ENCODE measurements at regions not wholly inside any gene's neighbourhood (a gene's known extent, or its start where the extent isn't known, plus 50 kb on each side); places are given as distances from the start of the nearest gene placed in this dataset.
"Not testable (repeated sequence)": the region's sequence is repeated elsewhere in the genome, so short reads cannot be mapped to it uniquely, and the experiment has no call there.

- no peak overlapping the region for H3K4me3 ChIP-seq (ENCODE audit: low read depth, low read length)
- H3K27me3 ChIP-seq, result no peaks in the 10 kb centered on the region; the same call in 1 of the 2 replicates
- no peak for TF ChIP-seq CTCF (IDR thresholded peaks at IDR 0.05; ENCODE audit: low read depth, low read length)
- no peaks in the 10 kb centered on the region for H3K4me1 ChIP-seq
- H3K9me3 ChIP-seq, result no peaks in the 10 kb centered on the region; the same call in 1 of the 2 replicates
- DNase-seq, result no peak
- no peaks in the 10 kb centered on the region for H3K36me3 ChIP-seq
These were observed 262.5 kb downstream of the GJA1 start for GRCh38 chr6:121697921-121698320.

- no peak for TF ChIP-seq CTCF (IDR thresholded peaks at IDR 0.05; ENCODE audit: low read depth, low read length)
- H3K9me3 ChIP-seq, result no peaks in the 10 kb centered on the region; the same call in 1 of the 2 replicates
- no peaks in the 10 kb centered on the region for H3K36me3 ChIP-seq
- H3K27me3 ChIP-seq, result no peaks in the 10 kb centered on the region; the same call in 1 of the 2 replicates
- no peaks in the 10 kb centered on the region for H3K4me1 ChIP-seq
- H3K4me3 ChIP-seq (ENCODE audit: low read depth, low read length), result no peak overlapping the region
- DNase-seq, result no peak
These were observed 263.2 kb downstream of the GJA1 start for GRCh38 chr6:121698617-121699016.

GRCh38 chr6:121703129-121703528, 267.7 kb downstream of the GJA1 start:
- not testable (repeated sequence) for H3K4me1 ChIP-seq; H3K4me3 ChIP-seq (ENCODE audit: low read depth, low read length); H3K9me3 ChIP-seq; H3K36me3 ChIP-seq; DNase-seq; H3K27me3 ChIP-seq

GRCh38 chr6:121711472-121711871, 276.0 kb downstream of the GJA1 start:
- Histone ChIP-seq H3K4me3 (ENCODE audit: low read depth, low read length) (no peak overlapping the region), H3K9me3 (no peaks in the 10 kb centered on the region), H3K4me1 (no peaks in the 10 kb centered on the region), H3K36me3 (no peaks in the 10 kb centered on the region), H3K27me3 (no peaks in the 10 kb centered on the region)
- no peak for DNase-seq
- no peak for TF ChIP-seq CTCF (IDR thresholded peaks at IDR 0.05; ENCODE audit: low read depth, low read length)

GRCh38 chr6:121717686-121718085, 282.2 kb downstream of the GJA1 start:
- no peaks in the 10 kb centered on the region for H3K4me1 ChIP-seq
- DNase-seq, result no peak
- no peaks in the 10 kb centered on the region for H3K27me3 ChIP-seq
- no peak overlapping the region for H3K4me3 ChIP-seq (ENCODE audit: low read depth, low read length)
- no peak for TF ChIP-seq CTCF (IDR thresholded peaks at IDR 0.05; ENCODE audit: low read depth, low read length)
- H3K9me3 ChIP-seq, result no peaks in the 10 kb centered on the region
- H3K36me3 ChIP-seq, result no peaks in the 10 kb centered on the region

GRCh38 chr6:121720867-121721266, 285.4 kb downstream of the GJA1 start:
- not testable (repeated sequence) for H3K4me1 ChIP-seq; H3K4me3 ChIP-seq (ENCODE audit: low read depth, low read length); H3K27me3 ChIP-seq; DNase-seq; H3K9me3 ChIP-seq; H3K36me3 ChIP-seq

GRCh38 chr6:121723623-121724022, 288.2 kb downstream of the GJA1 start:
- Histone ChIP-seq H3K36me3 (no peaks in the 10 kb centered on the region), H3K9me3 (no peaks in the 10 kb centered on the region), H3K4me1 (no peaks in the 10 kb centered on the region), H3K4me3 (ENCODE audit: low read depth, low read length) (no peak overlapping the region), H3K27me3 (no peaks in the 10 kb centered on the region)
- no peak for TF ChIP-seq CTCF (IDR thresholded peaks at IDR 0.05; ENCODE audit: low read depth, low read length)
- no peak for DNase-seq

Data from BE2C (cell line).